ENCODE measurements at regions not wholly inside any gene's neighbourhood (a gene's known extent, or its start where the extent isn't known, plus 50 kb on each side); places are given as distances from the start of the nearest gene placed in this dataset.
"Not testable (repeated sequence)": the region's sequence is repeated elsewhere in the genome, so short reads cannot be mapped to it uniquely, and the experiment has no call there.

- no peak for FAIRE-seq
These were observed 113.9 kb downstream of the CCDC74A start for GRCh38 chr2:131641414-131642206.

- FAIRE-seq: not testable (repeated sequence)
These were observed 115.5 kb downstream of the CCDC74A start for GRCh38 chr2:131643180-131643579.

- FAIRE-seq: no peak
These were observed 117.6 kb downstream of the CCDC74A start for GRCh38 chr2:131645177-131645765.

GRCh38 chr2:131646220-131646619 is 118.5 kb downstream of the CCDC74A start:
- not testable (repeated sequence) for FAIRE-seq

- FAIRE-seq: no peak
These were observed 119.1 kb downstream of the CCDC74A start for GRCh38 chr2:131646669-131647297.

- FAIRE-seq: not testable (repeated sequence)
These were observed 120.9 kb downstream of the CCDC74A start for GRCh38 chr2:131648565-131648964.

GRCh38 chr2:131652246-131652645 is 124.6 kb downstream of the CCDC74A start:
- FAIRE-seq: not testable (repeated sequence)

GRCh38 chr2:131654107-131654506 is 126.4 kb downstream of the CCDC74A start:
- FAIRE-seq: not testable (repeated sequence)

GRCh38 chr2:131656816-131657633 is 129.3 kb downstream of the CCDC74A start:
- FAIRE-seq: no peak

GRCh38 chr2:131657895-131658768 is 130.4 kb downstream of the CCDC74A start:
- FAIRE-seq: no peak

- FAIRE-seq: no peak
These were observed 131.1 kb downstream of the CCDC74A start for GRCh38 chr2:131658769-131659131.

GRCh38 chr2:131659168-131659572 is 131.5 kb downstream of the CCDC74A start:
- FAIRE-seq: no peak

- not testable (repeated sequence) for FAIRE-seq
These were observed 133.6 kb downstream of the CCDC74A start for GRCh38 chr2:131661101-131661782.

- not testable (repeated sequence) for FAIRE-seq
These were observed 134.3 kb downstream of the CCDC74A start for GRCh38 chr2:131661884-131662535.

- not testable (repeated sequence) for FAIRE-seq
These were observed 135.8 kb downstream of the CCDC74A start for GRCh38 chr2:131663501-131663900.

- FAIRE-seq: not testable (repeated sequence)
These were observed 138.0 kb downstream of the CCDC74A start for GRCh38 chr2:131665716-131666115.

GRCh38 chr2:131668794-131669540 is 141.3 kb downstream of the CCDC74A start:
- FAIRE-seq: not testable (repeated sequence)

- not testable (repeated sequence) for FAIRE-seq
These were observed 144.3 kb downstream of the CCDC74A start for GRCh38 chr2:131671841-131672470.
